Stimulated activated CD8-positive, alpha-beta memory T cell treated with anti-CD3 and anti-CD28 coated beads, Interleukin-7, amount 100 ng/mL, for 4 hours (primary cell): ENCODE measurements at regions not wholly inside any gene's neighbourhood (a gene's known extent, or its start where the extent isn't known, plus 50 kb on each side); places are given as distances from the start of the nearest gene placed in this dataset.

Source experiments
- DNase-seq, 2 donors: peaks; one replicate each; pipeline ENCODE4 v3.0.0-alpha.2; 2020; ENCODE audit warnings: low read depth in 2 of 2

GRCh38 chr6:170162775-170163404 is 128.0 kb downstream of the DLL1 start:
- DNase-seq = no peak

- DNase-seq = no peak
Observed at GRCh38 chr6:170162011-170162774, 128.7 kb downstream of the DLL1 start.

GRCh38 chr6:170160628-170161611 is 130.0 kb downstream of the DLL1 start:
- DNase-seq = no peak

- no peak for DNase-seq
Observed at GRCh38 chr6:170160031-170160627, 130.7 kb downstream of the DLL1 start.

DNA sequence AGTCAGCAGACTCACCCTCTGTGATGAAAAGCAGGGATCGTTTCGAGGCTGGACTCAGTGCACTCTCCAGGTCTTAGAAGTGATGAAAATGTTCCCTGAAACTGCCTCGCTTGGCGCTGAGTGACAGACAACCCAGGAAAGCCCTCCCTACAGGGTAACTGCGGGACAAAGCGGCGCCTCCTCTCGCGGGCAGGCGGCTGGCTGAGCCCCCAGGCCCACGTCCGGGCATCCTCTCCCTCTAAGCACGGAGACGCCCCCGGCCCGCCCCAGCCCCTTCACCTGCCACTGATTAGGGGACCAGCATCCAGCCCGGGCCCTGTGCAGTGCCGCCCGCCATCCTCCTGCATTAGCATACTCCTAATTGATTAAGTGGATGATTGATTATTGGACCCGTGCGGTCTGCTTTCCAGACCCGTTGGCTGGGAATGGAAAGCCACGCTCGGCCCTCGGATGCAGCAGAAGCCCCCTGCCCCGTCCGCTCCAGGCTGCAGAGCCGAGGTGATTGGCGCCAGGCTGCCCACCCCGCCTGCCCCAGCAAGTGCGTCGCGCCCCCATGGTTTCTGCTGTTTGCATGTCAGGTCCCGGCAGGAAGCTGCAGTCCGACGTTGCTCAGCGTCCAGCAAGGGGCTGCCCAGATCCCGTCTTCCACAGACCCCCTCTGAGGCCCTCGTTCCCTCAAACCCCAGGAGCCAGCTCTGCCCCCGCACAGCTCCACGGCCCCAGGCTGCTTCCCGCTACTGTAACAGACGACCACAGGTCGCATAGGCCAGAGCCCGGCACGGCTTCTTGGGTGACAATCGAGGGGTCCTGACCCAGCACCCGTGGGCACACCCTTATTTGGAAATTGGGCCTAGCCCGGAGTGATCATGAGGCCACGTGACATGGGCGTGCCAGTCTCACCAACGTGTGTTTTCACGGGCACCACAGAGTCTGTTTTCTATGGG is 131.6 kb downstream of the DLL1 start:
- DNase-seq = no peak

GRCh38 chr6:170158296-170159021 is 132.4 kb downstream of the DLL1 start:
- DNase-seq = no peak

DNA sequence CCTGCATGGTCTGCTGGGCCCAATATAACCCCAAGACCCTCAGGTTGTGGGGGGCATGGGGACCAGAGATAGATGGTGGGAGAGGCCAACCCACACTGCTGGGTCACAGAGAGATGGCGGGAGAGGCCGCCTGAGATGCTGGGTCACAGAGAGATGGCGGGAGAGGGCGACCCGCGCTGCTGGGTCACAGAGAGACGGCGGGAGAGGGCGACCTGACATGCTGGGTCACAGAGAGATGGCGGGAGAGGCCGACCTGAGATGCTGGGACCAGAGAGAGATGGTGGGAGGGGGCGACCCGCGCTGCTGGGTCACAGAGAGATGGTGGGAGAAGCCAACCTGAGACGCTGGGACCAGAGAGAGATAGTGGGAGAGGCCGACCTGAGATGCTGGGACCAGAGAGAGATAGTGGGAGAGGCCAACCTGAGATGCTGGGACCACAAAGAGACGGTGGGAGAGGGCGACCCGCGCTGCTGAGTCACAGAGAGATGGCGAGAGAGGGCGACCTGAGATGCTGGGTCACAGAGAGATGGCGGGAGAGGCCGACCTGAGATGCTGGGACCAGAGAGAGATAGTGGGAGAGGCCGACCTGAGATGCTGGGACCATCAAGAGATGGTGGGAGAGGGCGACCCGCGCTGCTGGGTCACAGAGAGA is 133.2 kb downstream of the DLL1 start:
- no peak for DNase-seq

GRCh38 chr6:170156448-170157375 is 134.2 kb downstream of the DLL1 start:
- DNase-seq = no peak

DNA sequence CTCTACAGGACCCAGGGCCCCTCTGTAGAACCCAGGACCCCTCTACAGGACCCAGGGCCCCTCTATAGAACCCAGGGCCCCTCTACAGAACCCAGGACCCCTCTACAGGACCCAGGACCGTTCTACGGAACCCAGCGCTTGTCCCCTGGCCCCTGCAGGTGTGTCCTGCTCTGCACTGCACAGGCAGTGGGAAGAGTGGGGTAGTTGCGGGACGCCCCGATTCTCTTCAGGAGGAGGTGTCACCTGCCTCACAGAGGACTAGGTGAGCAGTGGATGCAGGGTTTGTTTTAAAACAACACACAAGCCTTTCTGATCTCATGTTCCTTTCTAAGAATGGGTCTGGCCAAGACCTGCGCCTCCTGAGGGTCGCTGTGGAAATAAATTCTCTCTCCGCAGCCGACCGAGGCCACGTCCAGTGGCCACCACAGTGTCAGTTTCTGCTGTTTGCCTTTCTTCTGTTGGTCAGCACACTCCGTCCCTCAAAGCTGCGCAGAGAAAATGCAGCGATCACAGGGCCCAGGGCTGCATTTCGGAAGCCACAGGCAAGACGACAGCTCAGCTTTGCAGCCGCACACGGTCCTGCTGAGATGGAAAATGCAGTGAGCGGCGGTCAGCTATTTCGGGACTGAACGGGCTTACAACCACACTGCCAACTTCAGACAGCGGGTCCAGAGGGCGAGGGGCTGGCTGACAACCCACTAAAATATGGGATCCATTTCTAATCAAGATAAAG is 135.2 kb downstream of the DLL1 start:
- no peak for DNase-seq

- DNase-seq = no peak
Observed at GRCh38 chr6:170153436-170154319, 137.2 kb downstream of the DLL1 start.

- DNase-seq = no peak
Observed at GRCh38 chr6:170152989-170153388, 137.9 kb downstream of the DLL1 start.

- no peak for DNase-seq
Observed at GRCh38 chr6:170152124-170152926, 138.6 kb downstream of the DLL1 start.

GRCh38 chr6:170151804-170152123 is 139.1 kb downstream of the DLL1 start:
- no peak for DNase-seq

DNA sequence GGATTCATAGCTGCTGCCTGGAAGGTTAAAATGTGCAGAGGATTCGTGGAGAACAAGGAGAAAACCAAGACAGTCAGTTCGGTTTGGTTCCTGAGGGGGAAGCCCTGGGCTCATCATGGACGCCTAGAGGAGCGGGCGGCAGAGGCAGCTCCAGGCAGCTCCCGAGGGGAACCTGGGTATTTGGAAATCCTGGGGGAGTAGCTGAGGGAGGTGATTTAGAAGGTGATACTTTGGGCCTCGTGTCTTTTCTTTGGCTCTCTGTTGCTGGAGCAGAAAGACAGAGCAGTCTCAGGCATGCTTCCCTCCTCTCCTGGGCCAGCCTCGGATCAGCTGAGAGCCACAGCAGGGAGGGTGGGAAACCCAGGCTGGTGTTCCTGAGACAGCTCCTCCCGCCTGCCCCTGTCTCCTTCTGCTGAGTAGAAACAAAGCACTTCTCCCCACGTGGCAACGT is 139.5 kb downstream of the DLL1 start:
- DNase-seq = no peak

DNA sequence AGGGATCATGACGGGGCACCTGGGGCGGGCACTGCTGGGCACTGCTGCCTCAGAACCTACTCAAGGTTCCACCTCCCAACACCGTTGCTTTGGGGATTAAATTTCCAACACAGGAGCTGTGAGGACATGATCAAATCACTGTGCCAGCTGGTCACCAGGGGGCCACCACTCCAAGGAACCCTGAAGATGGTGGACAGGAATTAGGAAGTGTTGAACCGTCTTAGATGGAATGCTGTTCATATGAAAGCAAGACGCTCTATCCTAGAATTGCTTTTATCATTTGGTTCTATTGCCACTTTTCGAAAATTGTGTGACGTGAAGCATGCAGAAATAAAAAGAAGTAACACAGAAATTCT is 140.3 kb downstream of the DLL1 start:
- DNase-seq = no peak
